ENCODE measurements at regions not wholly inside any gene's neighbourhood (a gene's known extent, or its start where the extent isn't known, plus 50 kb on each side); places are given as distances from the start of the nearest gene placed in this dataset.

DNA sequence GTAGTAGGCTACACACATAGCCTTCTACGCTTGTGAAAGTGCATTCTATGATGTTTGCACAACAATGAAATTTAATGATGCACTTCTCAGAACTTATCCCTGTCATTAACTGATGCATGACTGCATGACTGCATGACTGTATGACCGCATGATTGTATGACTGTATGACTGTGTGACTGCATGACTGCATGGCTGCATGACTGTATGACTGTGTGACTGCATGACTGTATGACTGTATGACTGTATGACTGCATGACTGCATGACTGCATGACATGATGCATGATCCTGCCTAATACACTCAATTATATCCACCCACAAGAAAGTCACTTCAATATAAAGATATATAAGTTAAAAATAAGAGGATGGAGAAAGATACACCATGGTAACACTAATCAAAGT is 365.4 kb upstream of the FSIP2 start:
- TF ChIP-seq, protein P1, sequence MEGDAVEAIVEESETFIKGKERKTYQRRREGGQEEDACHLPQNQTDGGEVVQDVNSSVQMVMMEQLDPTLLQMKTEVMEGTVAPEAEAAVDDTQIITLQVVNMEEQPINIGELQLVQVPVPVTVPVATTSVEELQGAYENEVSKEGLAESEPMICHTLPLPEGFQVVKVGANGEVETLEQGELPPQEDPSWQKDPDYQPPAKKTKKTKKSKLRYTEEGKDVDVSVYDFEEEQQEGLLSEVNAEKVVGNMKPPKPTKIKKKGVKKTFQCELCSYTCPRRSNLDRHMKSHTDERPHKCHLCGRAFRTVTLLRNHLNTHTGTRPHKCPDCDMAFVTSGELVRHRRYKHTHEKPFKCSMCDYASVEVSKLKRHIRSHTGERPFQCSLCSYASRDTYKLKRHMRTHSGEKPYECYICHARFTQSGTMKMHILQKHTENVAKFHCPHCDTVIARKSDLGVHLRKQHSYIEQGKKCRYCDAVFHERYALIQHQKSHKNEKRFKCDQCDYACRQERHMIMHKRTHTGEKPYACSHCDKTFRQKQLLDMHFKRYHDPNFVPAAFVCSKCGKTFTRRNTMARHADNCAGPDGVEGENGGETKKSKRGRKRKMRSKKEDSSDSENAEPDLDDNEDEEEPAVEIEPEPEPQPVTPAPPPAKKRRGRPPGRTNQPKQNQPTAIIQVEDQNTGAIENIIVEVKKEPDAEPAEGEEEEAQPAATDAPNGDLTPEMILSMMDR (IDR thresholded peaks at IDR 0.05), result no peak
- TF ChIP-seq JUN (IDR thresholded peaks at IDR 0.05), result no peak
- TF ChIP-seq, protein P2, sequence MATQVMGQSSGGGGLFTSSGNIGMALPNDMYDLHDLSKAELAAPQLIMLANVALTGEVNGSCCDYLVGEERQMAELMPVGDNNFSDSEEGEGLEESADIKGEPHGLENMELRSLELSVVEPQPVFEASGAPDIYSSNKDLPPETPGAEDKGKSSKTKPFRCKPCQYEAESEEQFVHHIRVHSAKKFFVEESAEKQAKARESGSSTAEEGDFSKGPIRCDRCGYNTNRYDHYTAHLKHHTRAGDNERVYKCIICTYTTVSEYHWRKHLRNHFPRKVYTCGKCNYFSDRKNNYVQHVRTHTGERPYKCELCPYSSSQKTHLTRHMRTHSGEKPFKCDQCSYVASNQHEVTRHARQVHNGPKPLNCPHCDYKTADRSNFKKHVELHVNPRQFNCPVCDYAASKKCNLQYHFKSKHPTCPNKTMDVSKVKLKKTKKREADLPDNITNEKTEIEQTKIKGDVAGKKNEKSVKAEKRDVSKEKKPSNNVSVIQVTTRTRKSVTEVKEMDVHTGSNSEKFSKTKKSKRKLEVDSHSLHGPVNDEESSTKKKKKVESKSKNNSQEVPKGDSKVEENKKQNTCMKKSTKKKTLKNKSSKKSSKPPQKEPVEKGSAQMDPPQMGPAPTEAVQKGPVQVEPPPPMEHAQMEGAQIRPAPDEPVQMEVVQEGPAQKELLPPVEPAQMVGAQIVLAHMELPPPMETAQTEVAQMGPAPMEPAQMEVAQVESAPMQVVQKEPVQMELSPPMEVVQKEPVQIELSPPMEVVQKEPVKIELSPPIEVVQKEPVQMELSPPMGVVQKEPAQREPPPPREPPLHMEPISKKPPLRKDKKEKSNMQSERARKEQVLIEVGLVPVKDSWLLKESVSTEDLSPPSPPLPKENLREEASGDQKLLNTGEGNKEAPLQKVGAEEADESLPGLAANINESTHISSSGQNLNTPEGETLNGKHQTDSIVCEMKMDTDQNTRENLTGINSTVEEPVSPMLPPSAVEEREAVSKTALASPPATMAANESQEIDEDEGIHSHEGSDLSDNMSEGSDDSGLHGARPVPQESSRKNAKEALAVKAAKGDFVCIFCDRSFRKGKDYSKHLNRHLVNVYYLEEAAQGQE (IDR thresholded peaks at IDR 0.05), result no peak
- TF ChIP-seq POLR2A (IDR thresholded peaks at IDR 0.05; ENCODE audit: low read length), result no peak
- no peak for TF ChIP-seq HOXA7 (CRISPR knock-in tag; IDR thresholded peaks at IDR 0.05)
- no peak for TF ChIP-seq CBX2 (IDR thresholded peaks at IDR 0.05; ENCODE audit: borderline replicate concordance, low read depth)
- no peak for TF ChIP-seq RFX5 (IDR thresholded peaks at IDR 0.05)
- TF ChIP-seq NPAS2 (CRISPR knock-in tag; IDR thresholded peaks at IDR 0.05; ENCODE audit: borderline replicate concordance), result no peak
- TF ChIP-seq FOSL2 (IDR thresholded peaks at IDR 0.05), result no peak
- TF ChIP-seq FOSL2 (CRISPR knock-in tag; IDR thresholded peaks at IDR 0.05), result no peak
- no peak for TF ChIP-seq MAX (IDR thresholded peaks at IDR 0.05)
- no peak for TF ChIP-seq EP300 (IDR thresholded peaks at IDR 0.05)
- no peak for TF ChIP-seq PBX3 (IDR thresholded peaks at IDR 0.05)
- no peak for TF ChIP-seq TFCP2L1 (CRISPR knock-in tag; IDR thresholded peaks at IDR 0.05)
- no peak for TF ChIP-seq NFE2L2 (conservative IDR thresholded peaks at IDR 0.05; ENCODE audit: low read length)

All from A549 (cell line).